Activated CD8-positive, alpha-beta T cell treated with anti-CD3 and anti-CD28 coated beads, Interleukin-2, amount 10 ng/mL, durations not matched to agents 7 days and 5 days (primary cell): ENCODE measurements at regions not wholly inside any gene's neighbourhood (a gene's known extent, or its start where the extent isn't known, plus 50 kb on each side); places are given as distances from the start of the nearest gene placed in this dataset.

ENCODE experiments used
- ATAC-seq: fragments of 150-1000 bp; cut with Tn5 transposase; one replicate; pipeline ENCODE4 v1.10.0; 2021; ENCODE audit warnings: moderate library complexity
- CTCF ChIA-PET: fragments of 350-600 bp; sonication (Branson Sonifier 250); formaldehyde crosslinking; loops from one replicate; lab custom pipeline; 2021; ENCODE audit warnings: antibody characterized with exemption; lab: Charles Lee
- POLR2A ChIA-PET: fragments of 350-600 bp; sonication (Branson Sonifier 250); formaldehyde crosslinking; loops from one replicate; lab custom pipeline; 2021; ENCODE audit warnings: antibody characterized with exemption; lab: Charles Lee
- DNase-seq: peaks from one replicate; pipeline ENCODE4 v3.0.0-alpha.2; 2020
- H3K27ac Mint-ChIP-seq: one replicate; pipeline ENCODE4 v1.8.0; 2021; ENCODE audit warnings: mild to moderate bottlenecking, mixed read lengths
- H3K27me3 Mint-ChIP-seq: one replicate; pipeline ENCODE4 v1.8.0; 2021; ENCODE audit warnings: low read depth, mixed read lengths
- H3K36me3 Mint-ChIP-seq: one replicate; pipeline ENCODE4 v1.8.0; 2021; ENCODE audit warnings: low read depth, mixed read lengths
- H3K4me1 Mint-ChIP-seq: one replicate; pipeline ENCODE4 v1.8.0; 2021; ENCODE audit warnings: low read depth, mixed read lengths
- H3K4me3 Mint-ChIP-seq: one replicate; pipeline ENCODE4 v1.8.0; 2021; ENCODE audit warnings: mild to moderate bottlenecking, mixed read lengths
- H3K9me3 Mint-ChIP-seq: one replicate; pipeline ENCODE4 v1.8.0; 2022; ENCODE audit warnings: mixed read lengths; ENCODE audit not compliant: insufficient read depth

GRCh38 chr18:24570716-24571115 lies 110.3 kb downstream of the HRH4 start:
- no peak overlapping the region for H3K27ac Mint-ChIP-seq
- H3K9me3 Mint-ChIP-seq: peaks cover 6% of the 10 kb centered on the region
- ATAC-seq: no peak
- POLR2A ChIA-PET: no interaction called here
- H3K36me3 Mint-ChIP-seq: no peaks in the 10 kb centered on the region
- peaks cover 2% of the 10 kb centered on the region for H3K27me3 Mint-ChIP-seq
- DNase-seq: no peak
- H3K4me3 Mint-ChIP-seq: no peak overlapping the region
- no peaks in the 10 kb centered on the region for H3K4me1 Mint-ChIP-seq
- CTCF ChIA-PET: no interaction called here

GRCh38 chr18:24582771-24583170 lies 122.3 kb downstream of the HRH4 start:
- POLR2A ChIA-PET: no interaction called here

DNA sequence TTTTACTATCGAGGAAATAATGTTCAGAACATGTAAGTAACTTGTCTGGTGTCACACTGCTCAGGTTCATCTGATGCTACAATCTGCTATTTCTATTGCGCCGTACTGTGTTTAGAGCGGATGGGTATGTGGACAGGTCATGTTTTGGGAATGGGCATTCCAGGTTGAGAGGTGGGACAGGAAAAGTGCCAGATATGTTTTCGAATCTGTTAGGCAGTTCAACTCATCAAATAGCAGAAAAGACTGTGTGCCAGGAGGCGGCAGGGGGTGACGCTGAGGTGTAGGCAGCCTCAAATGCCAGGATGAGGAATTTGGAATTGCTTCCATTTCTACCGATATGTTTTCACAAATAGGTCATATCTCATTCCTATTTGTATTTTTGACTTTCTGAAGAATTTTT lies 123.8 kb downstream of the HRH4 start:
- Mint-ChIP-seq H3K27ac (no peak overlapping the region), H3K27me3 (peaks cover 5% of the 10 kb centered on the region), H3K9me3 (no peaks in the 10 kb centered on the region), H3K4me1 (no peaks in the 10 kb centered on the region), H3K4me3 (no peak overlapping the region), H3K36me3 (no peaks in the 10 kb centered on the region)
- ATAC-seq (no peak), DNase-seq (no peak)
- CTCF ChIA-PET: no interaction called here
- POLR2A ChIA-PET: no interaction called here

More at GRCh38 chr18:24582771-24583170, 122.3 kb downstream of the HRH4 start:
- no peak overlapping the region for H3K27ac Mint-ChIP-seq
- H3K4me3 Mint-ChIP-seq: no peak overlapping the region
- CTCF ChIA-PET: no interaction called here
- H3K9me3 Mint-ChIP-seq: no peaks in the 10 kb centered on the region
- no peaks in the 10 kb centered on the region for H3K36me3 Mint-ChIP-seq
- ATAC-seq (no peak), DNase-seq (no peak)
- H3K27me3 Mint-ChIP-seq: peaks cover 5% of the 10 kb centered on the region
- H3K4me1 Mint-ChIP-seq: no peaks in the 10 kb centered on the region

- no peak overlapping the region for H3K27ac Mint-ChIP-seq
- H3K36me3 Mint-ChIP-seq: no peaks in the 10 kb centered on the region
- no peak for DNase-seq
- POLR2A ChIA-PET: no interaction called here
- peaks cover 5% of the 10 kb centered on the region for H3K27me3 Mint-ChIP-seq
- CTCF ChIA-PET: no interaction called here
- H3K9me3 Mint-ChIP-seq: no peaks in the 10 kb centered on the region
- H3K4me1 Mint-ChIP-seq: no peaks in the 10 kb centered on the region
- no peak for ATAC-seq
- no peak overlapping the region for H3K4me3 Mint-ChIP-seq
Observed at GRCh38 chr18:24584813-24585212, 124.4 kb downstream of the HRH4 start.

GRCh38 chr18:24585996-24586566 lies 125.6 kb downstream of the HRH4 start:
- POLR2A ChIA-PET: no interaction called here

GRCh38 chr18:24586662-24587360 lies 126.4 kb downstream of the HRH4 start:
- H3K27ac Mint-ChIP-seq: no peak overlapping the region
- H3K9me3 Mint-ChIP-seq: no peaks in the 10 kb centered on the region
- ATAC-seq (no peak), DNase-seq (no peak)
- no peaks in the 10 kb centered on the region for H3K36me3 Mint-ChIP-seq
- CTCF ChIA-PET: no interaction called here
- no peaks in the 10 kb centered on the region for H3K4me1 Mint-ChIP-seq
- peaks cover 5% of the 10 kb centered on the region for H3K27me3 Mint-ChIP-seq
- H3K4me3 Mint-ChIP-seq: no peak overlapping the region
- POLR2A ChIA-PET: no interaction called here

More at GRCh38 chr18:24585996-24586566, 125.6 kb downstream of the HRH4 start:
- no peak for DNase-seq
- no peaks in the 10 kb centered on the region for H3K36me3 Mint-ChIP-seq
- H3K4me3 Mint-ChIP-seq: no peak overlapping the region
- no peak overlapping the region for H3K27ac Mint-ChIP-seq
- no peak for ATAC-seq
- no peaks in the 10 kb centered on the region for H3K9me3 Mint-ChIP-seq
- peaks cover 5% of the 10 kb centered on the region for H3K27me3 Mint-ChIP-seq
- H3K4me1 Mint-ChIP-seq: no peaks in the 10 kb centered on the region
- CTCF ChIA-PET: no interaction called here

DNA sequence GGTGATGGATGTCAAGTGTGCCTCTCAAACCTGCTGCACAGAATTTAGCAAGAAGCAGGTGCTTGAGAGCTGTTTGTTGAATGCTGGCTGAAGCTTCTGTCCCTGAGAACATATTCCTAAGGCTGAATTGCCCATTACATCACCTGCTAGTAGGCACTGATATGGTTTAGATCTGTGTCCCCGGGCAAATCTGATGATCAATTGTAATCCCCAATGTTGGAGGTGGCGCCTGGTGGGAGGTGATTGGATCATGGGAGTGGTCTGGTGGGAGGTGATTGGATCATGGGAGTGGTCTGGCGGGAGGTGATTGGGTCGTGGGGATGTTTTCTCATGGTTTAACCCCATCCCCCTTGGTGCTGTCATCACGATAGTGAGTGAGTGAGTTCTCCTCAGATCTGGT lies 128.0 kb downstream of the HRH4 start:
- ATAC-seq (no peak), DNase-seq (no peak)
- Mint-ChIP-seq H3K27me3 (peaks cover 5% of the 10 kb centered on the region), H3K9me3 (no peaks in the 10 kb centered on the region), H3K4me1 (no peaks in the 10 kb centered on the region), H3K4me3 (no peak overlapping the region), H3K36me3 (no peaks in the 10 kb centered on the region), H3K27ac (no peak overlapping the region)
- CTCF ChIA-PET: no interaction called here
- POLR2A ChIA-PET: no interaction called here

GRCh38 chr18:24590946-24591345 lies 130.5 kb downstream of the HRH4 start:
- POLR2A ChIA-PET: no interaction called here
- DNase-seq (no peak), ATAC-seq (no peak)
- H3K27ac Mint-ChIP-seq: no peak overlapping the region
- no peaks in the 10 kb centered on the region for H3K36me3 Mint-ChIP-seq
- H3K27me3 Mint-ChIP-seq: peaks cover 5% of the 10 kb centered on the region
- H3K9me3 Mint-ChIP-seq: no peaks in the 10 kb centered on the region
- no peak overlapping the region for H3K4me3 Mint-ChIP-seq
- CTCF ChIA-PET: no interaction called here
- H3K4me1 Mint-ChIP-seq: no peaks in the 10 kb centered on the region

- POLR2A ChIA-PET: no interaction called here
- no peak for ATAC-seq
- CTCF ChIA-PET: no interaction called here
- Mint-ChIP-seq H3K27ac (no peak overlapping the region), H3K36me3 (no peaks in the 10 kb centered on the region), H3K27me3 (no peaks in the 10 kb centered on the region), H3K9me3 (no peaks in the 10 kb centered on the region), H3K4me3 (no peak overlapping the region), H3K4me1 (no peaks in the 10 kb centered on the region)
- DNase-seq: no peak
Observed at GRCh38 chr18:24593401-24593800, 133.0 kb downstream of the HRH4 start.

DNA sequence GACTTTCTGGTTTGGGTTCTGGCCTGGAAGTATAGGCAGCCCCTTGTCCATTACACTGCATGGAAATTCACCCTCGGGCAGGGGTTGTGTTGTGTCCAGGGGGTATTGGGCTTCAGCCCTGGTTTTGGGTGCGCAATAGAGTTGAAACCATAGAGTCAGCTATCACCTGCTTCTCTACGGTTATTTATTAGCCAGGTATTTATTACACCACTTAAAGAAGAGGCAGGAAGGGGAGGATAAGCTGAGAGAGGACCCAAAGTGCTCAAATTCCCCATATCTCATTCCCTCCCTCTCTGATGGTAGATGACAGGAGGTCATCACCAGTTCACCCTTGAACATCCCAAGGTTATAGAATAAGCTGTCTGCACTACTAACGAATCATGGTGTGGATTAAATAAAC lies 133.4 kb downstream of the HRH4 start:
- ATAC-seq (no peak), DNase-seq (no peak)
- Mint-ChIP-seq H3K36me3 (no peaks in the 10 kb centered on the region), H3K27me3 (no peaks in the 10 kb centered on the region), H3K27ac (no peak overlapping the region), H3K4me3 (no peak overlapping the region), H3K4me1 (no peaks in the 10 kb centered on the region), H3K9me3 (no peaks in the 10 kb centered on the region)
- POLR2A ChIA-PET: no interaction called here
- CTCF ChIA-PET: no interaction called here

DNA sequence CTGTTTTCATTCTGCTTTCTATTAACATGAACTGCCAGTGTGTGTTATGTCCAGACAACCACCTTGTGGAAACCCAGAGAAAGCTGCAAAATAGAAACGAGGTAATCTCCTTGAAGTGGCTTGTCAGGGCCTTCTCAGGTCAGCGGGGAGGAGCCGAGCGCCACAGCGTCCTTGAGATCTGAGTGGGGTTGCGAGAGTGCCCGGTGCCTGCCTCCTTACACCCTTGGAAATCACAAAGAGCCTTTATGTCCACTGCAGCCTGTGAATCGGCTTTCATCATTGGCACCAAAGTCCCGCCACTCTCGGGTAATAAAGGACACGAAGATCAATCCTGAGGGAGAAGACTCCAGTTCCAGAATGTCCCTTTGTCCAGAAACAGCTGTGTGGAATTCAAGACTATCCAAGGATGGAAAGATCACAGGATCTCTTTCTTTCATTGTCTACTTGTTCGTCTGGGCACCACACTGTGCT lies 135.2 kb downstream of the HRH4 start:
- Mint-ChIP-seq H3K27ac (no peak overlapping the region), H3K4me1 (no peaks in the 10 kb centered on the region), H3K9me3 (no peaks in the 10 kb centered on the region), H3K4me3 (no peak overlapping the region), H3K27me3 (peaks cover 3% of the 10 kb centered on the region), H3K36me3 (no peaks in the 10 kb centered on the region)
- ATAC-seq (no peak), DNase-seq (no peak)
- ChIA-PET CTCF (no interaction called here), POLR2A (no interaction called here)

GRCh38 chr18:24600076-24600654 lies 139.7 kb downstream of the HRH4 start:
- H3K4me1 Mint-ChIP-seq: no peaks in the 10 kb centered on the region
- no peaks in the 10 kb centered on the region for H3K36me3 Mint-ChIP-seq
- H3K27me3 Mint-ChIP-seq: peaks cover 3% of the 10 kb centered on the region
- no peaks in the 10 kb centered on the region for H3K9me3 Mint-ChIP-seq
- no peak overlapping the region for H3K27ac Mint-ChIP-seq
- no peak overlapping the region for H3K4me3 Mint-ChIP-seq
- ChIA-PET CTCF (interaction anchor here (1.4 to 2.6 kb wide), 2 partner anchors 126 to 128 kb away, joined by 3 to 17 read pairs; no protein-coding TSS in a partner anchor), POLR2A (no interaction called here)
- DNase-seq (no peak), ATAC-seq (no peak)
